Keratinocyte (primary cell): ENCODE measurements at regions not wholly inside any gene's neighbourhood (a gene's known extent, or its start where the extent isn't known, plus 50 kb on each side); places are given as distances from the start of the nearest gene placed in this dataset.

Experiments
- DNase-seq: peaks from one replicate; pipeline ENCODE4 v3.0.0-alpha.2; 2011; ENCODE audit warnings: low read depth, missing footprints, low spot score
- FAIRE-seq: peaks from 2 replicates; lab custom pipeline; 2011; peaks lifted over from hg19 to GRCh38; lab: Jason Lieb, UNC
- H2AFZ ChIP-seq: 2 replicates; pipeline ENCODE4 v1.6.0; 2012; ENCODE audit warnings: low read length, control low read depth, inconsistent platforms; ENCODE audit not compliant: control insufficient read depth
- H3K27ac ChIP-seq: 2 replicates; pipeline ENCODE4 v1.5.1; 2011; ENCODE audit warnings: low read length; ENCODE audit not compliant: control insufficient read depth, insufficient read depth
- H3K27me3 ChIP-seq: 3 replicates; pipeline ENCODE4 v1.6.0; 2011; ENCODE audit warnings: low read length; ENCODE audit not compliant: control insufficient read depth, insufficient read depth; ENCODE audit errors: extremely low read depth
- H3K36me3 ChIP-seq, 2 experiments: 2 replicates in 1 of 2; 3 replicates in 1 of 2; pipeline ENCODE4 v1.5.1; 2011; ENCODE audit warnings: low read length in 2 of 2, mild to moderate bottlenecking in 1 of 2; ENCODE audit not compliant: control insufficient read depth in 2 of 2, insufficient read depth in 2 of 2; ENCODE audit errors: extremely low read depth in 1 of 2
- H3K4me1 ChIP-seq: 3 replicates; pipeline ENCODE4 v1.5.1; 2011; ENCODE audit warnings: low read length; ENCODE audit not compliant: control insufficient read depth, insufficient read depth; ENCODE audit errors: extremely low read depth
- H3K4me2 ChIP-seq: 3 replicates; pipeline ENCODE4 v1.6.0; 2011; ENCODE audit warnings: low read depth, low read length; ENCODE audit not compliant: control insufficient read depth, insufficient read depth; ENCODE audit errors: extremely low read depth
- H3K4me3 ChIP-seq, 3 experiments: fragments of 200-600 bp in 1 of 3; sonication (generic) in 1 of 3; 2 replicates in 2 of 3; 3 replicates in 1 of 3; pipeline ENCODE4 v1.5.1; 2011 to 2016; ENCODE audit warnings: low read length in 3 of 3, mild to moderate bottlenecking in 3 of 3, control low read depth in 2 of 3, inconsistent platforms in 1 of 3, low read depth in 1 of 3, mixed read lengths in 1 of 3, mixed run types in 1 of 3, moderate library complexity in 1 of 3; ENCODE audit not compliant: control insufficient read depth in 2 of 3, insufficient read depth in 2 of 3; ENCODE audit errors: extremely low read depth in 1 of 3
- H3K79me2 ChIP-seq: 2 replicates; pipeline ENCODE4 v1.6.0; 2012; ENCODE audit warnings: low read length; ENCODE audit not compliant: control insufficient read depth, insufficient read depth
- H3K9ac ChIP-seq: 3 replicates; pipeline ENCODE4 v1.6.0; 2011; ENCODE audit warnings: low read length; ENCODE audit not compliant: control insufficient read depth, insufficient read depth; ENCODE audit errors: extremely low read depth
- H3K9me1 ChIP-seq: 3 replicates; pipeline ENCODE4 v1.6.0; 2011; ENCODE audit warnings: low read length; ENCODE audit not compliant: control insufficient read depth, insufficient read depth; ENCODE audit errors: extremely low read depth
- H3K9me3 ChIP-seq: 2 replicates; pipeline ENCODE4 v1.5.1; 2012; ENCODE audit warnings: low read depth, low read length; ENCODE audit not compliant: control insufficient read depth
- H4K20me1 ChIP-seq: 3 replicates; pipeline ENCODE4 v1.6.0; 2011; ENCODE audit warnings: low read length; ENCODE audit not compliant: control insufficient read depth, insufficient read depth; ENCODE audit errors: extremely low read depth
- EZH2 ChIP-seq: IDR thresholded peaks from one replicate; pipeline ENCODE4 v1.6.1; 2012; ENCODE audit warnings: inconsistent platforms, mild to moderate bottlenecking, low read length, moderate library complexity
- dilution Hi-C: fragments of 300-500 bp; cut with MboI; formaldehyde crosslinking; loops from one replicate; pipeline ENCODE4 v1.7.0; 2020; ENCODE audit warnings: low sequenced_read_pairs; ENCODE audit not compliant: extremely low pct_ligation_motif_present
- TF ChIP-seq, protein P1 (sequence below), 3 experiments: IDR thresholded peaks in 1 of 3; conservative IDR thresholded peaks in 1 of 3; optimal IDR thresholded peaks in 1 of 3; 2 replicates in 2 of 3; 3 replicates in 1 of 3; pipeline versions ENCODE3 to v1.5.1; 2011; ENCODE audit warnings: low read length in 3 of 3, mild to moderate bottlenecking in 3 of 3, moderate library complexity in 2 of 3, control low read depth in 1 of 3, inconsistent platforms in 1 of 3; ENCODE audit not compliant: insufficient read depth in 2 of 3; ENCODE audit errors: extremely low read depth in 1 of 3

DNA sequence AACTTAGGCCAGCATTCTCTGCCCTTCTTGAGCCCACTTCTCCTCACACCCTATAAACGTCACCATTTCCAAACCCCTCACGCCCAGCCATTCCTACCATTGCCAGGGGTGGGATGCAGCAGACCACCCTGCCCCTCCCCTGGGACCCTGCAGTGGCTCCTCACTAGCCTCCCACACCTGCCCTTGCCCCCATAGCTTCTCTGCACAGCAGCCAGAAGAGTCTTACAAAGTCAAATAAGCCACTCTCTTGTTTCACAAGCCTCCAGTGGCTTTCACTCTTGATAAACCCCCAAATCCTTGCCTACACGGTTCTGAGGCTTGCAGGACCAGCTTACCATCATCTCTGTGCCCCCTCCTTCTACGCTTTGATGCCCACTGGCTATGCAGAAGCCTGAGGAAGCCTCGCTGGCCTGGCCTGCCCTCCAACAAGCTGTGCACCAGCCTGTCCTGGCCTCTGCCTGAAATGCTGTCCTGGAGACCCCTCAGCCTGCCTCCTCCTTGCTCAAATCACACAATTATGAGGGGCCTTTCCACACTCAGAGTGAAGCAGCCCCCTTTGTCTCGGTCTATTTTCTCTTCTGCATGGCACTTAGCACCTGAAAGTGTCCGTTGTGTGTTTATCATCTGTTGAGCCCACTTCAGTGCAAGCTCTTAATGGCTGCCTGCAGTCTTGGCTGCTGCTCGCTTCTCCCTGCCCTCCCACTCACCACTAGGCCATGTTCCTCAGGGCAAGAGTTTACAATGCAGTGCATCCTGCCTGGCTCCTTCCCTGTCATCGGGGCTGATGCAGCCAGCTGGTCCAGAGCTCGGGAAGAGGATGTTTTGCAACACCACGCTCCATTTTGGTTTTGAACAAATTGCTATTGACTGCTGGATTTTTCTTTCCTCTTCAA is 82.6 kb upstream of the RGPD5 start:
- FAIRE-seq: no peak
- dilution Hi-C loops: no loop called here

GRCh38 chr2:109712123-109712449 is 82.0 kb upstream of the RGPD5 start:
- Histone ChIP-seq H3K36me3 (no peaks in the 10 kb centered on the region), H3K9me3 (no peaks in the 10 kb centered on the region), H4K20me1 (no peaks in the 10 kb centered on the region), H3K79me2 (no peaks in the 10 kb centered on the region), H3K27ac (no peak overlapping the region), H2AFZ (no peak overlapping the region), H3K9ac (no peak overlapping the region), H3K4me2 (no peak overlapping the region), H3K4me1 (no peaks in the 10 kb centered on the region), H3K27me3 (no peaks in the 10 kb centered on the region), H3K9me1 (no peaks in the 10 kb centered on the region), H3K4me3 (no peak overlapping the region)
- DNase-seq: no peak
- FAIRE-seq: no peak
- TF ChIP-seq EZH2: no peak
- TF ChIP-seq, protein P1, sequence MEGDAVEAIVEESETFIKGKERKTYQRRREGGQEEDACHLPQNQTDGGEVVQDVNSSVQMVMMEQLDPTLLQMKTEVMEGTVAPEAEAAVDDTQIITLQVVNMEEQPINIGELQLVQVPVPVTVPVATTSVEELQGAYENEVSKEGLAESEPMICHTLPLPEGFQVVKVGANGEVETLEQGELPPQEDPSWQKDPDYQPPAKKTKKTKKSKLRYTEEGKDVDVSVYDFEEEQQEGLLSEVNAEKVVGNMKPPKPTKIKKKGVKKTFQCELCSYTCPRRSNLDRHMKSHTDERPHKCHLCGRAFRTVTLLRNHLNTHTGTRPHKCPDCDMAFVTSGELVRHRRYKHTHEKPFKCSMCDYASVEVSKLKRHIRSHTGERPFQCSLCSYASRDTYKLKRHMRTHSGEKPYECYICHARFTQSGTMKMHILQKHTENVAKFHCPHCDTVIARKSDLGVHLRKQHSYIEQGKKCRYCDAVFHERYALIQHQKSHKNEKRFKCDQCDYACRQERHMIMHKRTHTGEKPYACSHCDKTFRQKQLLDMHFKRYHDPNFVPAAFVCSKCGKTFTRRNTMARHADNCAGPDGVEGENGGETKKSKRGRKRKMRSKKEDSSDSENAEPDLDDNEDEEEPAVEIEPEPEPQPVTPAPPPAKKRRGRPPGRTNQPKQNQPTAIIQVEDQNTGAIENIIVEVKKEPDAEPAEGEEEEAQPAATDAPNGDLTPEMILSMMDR (optimal IDR thresholded peaks at IDR 0.05 in 1 of 3, IDR thresholded peaks at IDR 0.05 in 1 of 3, conservative IDR thresholded peaks at IDR 0.05 in 1 of 3; ENCODE audit: extremely low read depth in 1 of 3, insufficient read depth in 2 of 3, low read length in 3 of 3): no peak
- dilution Hi-C loops: no loop called here

More for the DNA sequence above, 82.6 kb upstream of the RGPD5 start:
- Histone ChIP-seq H3K27ac (no peak overlapping the region), H3K4me3 (no peak overlapping the region), H2AFZ (no peak overlapping the region), H4K20me1 (no peaks in the 10 kb centered on the region), H3K9me3 (no peaks in the 10 kb centered on the region), H3K79me2 (no peaks in the 10 kb centered on the region), H3K9ac (no peak overlapping the region), H3K36me3 (no peaks in the 10 kb centered on the region), H3K4me2 (no peak overlapping the region), H3K9me1 (no peaks in the 10 kb centered on the region), H3K27me3 (no peaks in the 10 kb centered on the region), H3K4me1 (no peaks in the 10 kb centered on the region)
- TF ChIP-seq, protein P1 (optimal IDR thresholded peaks at IDR 0.05 in 1 of 3, IDR thresholded peaks at IDR 0.05 in 1 of 3, conservative IDR thresholded peaks at IDR 0.05 in 1 of 3; ENCODE audit: extremely low read depth in 1 of 3, insufficient read depth in 2 of 3, low read length in 3 of 3): no peak
- no peak for TF ChIP-seq EZH2
- DNase-seq: no peak
